Mucosa of rectum (tissue), 2 donors: ENCODE measurements at regions not wholly inside any gene's neighbourhood (a gene's known extent, or its start where the extent isn't known, plus 50 kb on each side); places are given as distances from the start of the nearest gene placed in this dataset.

Experiments
- H3K27ac ChIP-seq, 2 donors: one replicate each; pipeline ENCODE4 v1.7.0; 2013; ENCODE audit warnings: inconsistent platforms in 2 of 2, low read depth in 2 of 2, low read length in 2 of 2
- H3K27me3 ChIP-seq, 2 donors: one replicate each; pipeline ENCODE4 v1.7.0; 2013; ENCODE audit warnings: low read length in 2 of 2; ENCODE audit not compliant: control insufficient read depth in 2 of 2, insufficient read depth in 2 of 2
- H3K36me3 ChIP-seq, 2 donors: one replicate each; pipeline ENCODE4 v1.7.0; 2013; ENCODE audit warnings: low read length in 2 of 2; ENCODE audit not compliant: control insufficient read depth in 2 of 2, insufficient read depth in 2 of 2
- H3K4me1 ChIP-seq, 2 donors: one replicate each; pipeline ENCODE4 v1.7.0; 2013; ENCODE audit warnings: low read length in 2 of 2, mild to moderate bottlenecking in 1 of 2; ENCODE audit not compliant: control insufficient read depth in 2 of 2, insufficient read depth in 2 of 2
- H3K4me3 ChIP-seq, 2 donors: one replicate each; pipeline ENCODE4 v1.7.0; 2013; ENCODE audit warnings: low read length in 2 of 2
- H3K9ac ChIP-seq, 2 donors: one replicate each; pipeline ENCODE4 v1.7.0; 2013; ENCODE audit warnings: low read length in 2 of 2, low read depth in 1 of 2, mild to moderate bottlenecking in 1 of 2
- H3K9me3 ChIP-seq, 2 donors: one replicate each; pipeline ENCODE4 v1.7.0; 2013; ENCODE audit warnings: low read length in 2 of 2; ENCODE audit not compliant: control insufficient read depth in 2 of 2
- donor health status: healthy.
- donor health status: Normal muscosa, but diverticular disease.

- no peak overlapping the region for H3K27ac ChIP-seq
- H3K27me3 ChIP-seq, result no peaks in the 10 kb centered on the region
- H3K4me1 ChIP-seq, result no peaks in the 10 kb centered on the region
- no peak overlapping the region for H3K4me3 ChIP-seq
- no peaks in the 10 kb centered on the region for H3K36me3 ChIP-seq
- no peaks in the 10 kb centered on the region for H3K9me3 ChIP-seq
- no peak overlapping the region for H3K9ac ChIP-seq
These were observed 792.1 kb upstream of the RAB6C start for GRCh38 chr2:129187343-129187742.

- Histone ChIP-seq H3K4me1 (no peaks in the 10 kb centered on the region), H3K4me3 (no peak overlapping the region), H3K27me3 (no peaks in the 10 kb centered on the region), H3K9ac (no peak overlapping the region), H3K36me3 (no peaks in the 10 kb centered on the region), H3K27ac (no peak overlapping the region), H3K9me3 (no peaks in the 10 kb centered on the region)
These were observed 791.0 kb upstream of the RAB6C start for GRCh38 chr2:129188451-129188850.

- no peaks in the 10 kb centered on the region for H3K36me3 ChIP-seq
- no peak overlapping the region for H3K27ac ChIP-seq
- H3K4me3 ChIP-seq, result no peak overlapping the region
- no peaks in the 10 kb centered on the region for H3K27me3 ChIP-seq
- no peaks in the 10 kb centered on the region for H3K9me3 ChIP-seq
- no peak overlapping the region for H3K9ac ChIP-seq
- H3K4me1 ChIP-seq, result no peaks in the 10 kb centered on the region
These were observed 789.7 kb upstream of the RAB6C start for GRCh38 chr2:129189617-129190319.

- Histone ChIP-seq H3K9ac (no peak overlapping the region), H3K9me3 (no peaks in the 10 kb centered on the region), H3K36me3 (no peaks in the 10 kb centered on the region), H3K27ac (no peak overlapping the region), H3K27me3 (no peaks in the 10 kb centered on the region), H3K4me3 (no peak overlapping the region), H3K4me1 (no peaks in the 10 kb centered on the region)
These were observed 789.0 kb upstream of the RAB6C start for GRCh38 chr2:129190494-129190893.

DNA sequence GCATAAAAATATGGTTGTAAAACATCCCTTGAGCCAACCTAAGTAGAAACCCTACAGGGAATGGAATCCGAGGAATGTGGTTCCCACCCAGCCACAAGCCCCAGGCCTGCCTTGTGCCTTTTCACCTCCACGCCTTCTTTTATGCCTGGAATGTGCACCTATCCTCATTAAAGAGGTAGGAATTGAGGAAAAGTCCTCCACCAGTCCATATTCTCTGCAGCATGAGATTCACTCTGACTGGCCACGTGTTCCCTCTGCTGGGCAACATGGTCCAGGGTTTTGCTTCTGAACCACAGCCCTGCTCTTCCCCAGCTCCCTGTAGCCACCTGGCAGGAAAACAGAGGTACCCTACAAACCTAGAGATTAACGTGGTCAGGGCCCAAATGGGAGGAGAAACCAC is 787.9 kb upstream of the RAB6C start:
- Histone ChIP-seq H3K9ac (no peak overlapping the region), H3K4me1 (no peaks in the 10 kb centered on the region), H3K36me3 (no peaks in the 10 kb centered on the region), H3K4me3 (no peak overlapping the region), H3K27me3 (no peaks in the 10 kb centered on the region), H3K9me3 (no peaks in the 10 kb centered on the region), H3K27ac (no peak overlapping the region)

GRCh38 chr2:129192117-129192516 is 787.3 kb upstream of the RAB6C start:
- Histone ChIP-seq H3K27ac (no peak overlapping the region), H3K4me3 (no peak overlapping the region), H3K4me1 (no peaks in the 10 kb centered on the region), H3K9ac (no peak overlapping the region), H3K36me3 (no peaks in the 10 kb centered on the region), H3K27me3 (no peaks in the 10 kb centered on the region), H3K9me3 (no peaks in the 10 kb centered on the region)

GRCh38 chr2:129192841-129193253 is 786.6 kb upstream of the RAB6C start:
- H3K9ac ChIP-seq, result no peak overlapping the region
- no peaks in the 10 kb centered on the region for H3K9me3 ChIP-seq
- no peaks in the 10 kb centered on the region for H3K36me3 ChIP-seq
- no peaks in the 10 kb centered on the region for H3K27me3 ChIP-seq
- no peaks in the 10 kb centered on the region for H3K4me1 ChIP-seq
- H3K4me3 ChIP-seq, result no peak overlapping the region
- no peak overlapping the region for H3K27ac ChIP-seq

DNA sequence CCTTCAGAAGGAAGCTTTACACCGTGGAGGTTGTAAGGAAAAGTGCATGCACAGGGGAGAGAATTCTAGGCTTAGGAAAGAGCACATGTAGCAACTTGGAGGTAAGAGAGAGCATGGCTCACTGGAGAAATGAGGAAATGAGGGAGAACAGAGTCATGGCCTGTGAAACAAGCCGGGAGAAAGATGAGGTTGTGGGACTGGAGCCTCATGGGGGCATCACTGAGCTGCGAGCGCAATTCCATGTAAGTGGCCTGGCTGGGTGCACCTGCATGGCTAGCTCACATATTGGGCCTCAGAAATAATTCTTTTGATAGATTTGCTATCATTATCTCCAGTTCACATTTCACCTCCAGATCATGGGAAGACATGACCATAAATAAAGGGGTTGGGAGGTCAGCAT is 785.5 kb upstream of the RAB6C start:
- Histone ChIP-seq H3K27ac (no peak overlapping the region), H3K36me3 (no peaks in the 10 kb centered on the region), H3K4me3 (no peak overlapping the region), H3K27me3 (no peaks in the 10 kb centered on the region), H3K4me1 (no peaks in the 10 kb centered on the region), H3K9ac (no peak overlapping the region), H3K9me3 (no peaks in the 10 kb centered on the region)

DNA sequence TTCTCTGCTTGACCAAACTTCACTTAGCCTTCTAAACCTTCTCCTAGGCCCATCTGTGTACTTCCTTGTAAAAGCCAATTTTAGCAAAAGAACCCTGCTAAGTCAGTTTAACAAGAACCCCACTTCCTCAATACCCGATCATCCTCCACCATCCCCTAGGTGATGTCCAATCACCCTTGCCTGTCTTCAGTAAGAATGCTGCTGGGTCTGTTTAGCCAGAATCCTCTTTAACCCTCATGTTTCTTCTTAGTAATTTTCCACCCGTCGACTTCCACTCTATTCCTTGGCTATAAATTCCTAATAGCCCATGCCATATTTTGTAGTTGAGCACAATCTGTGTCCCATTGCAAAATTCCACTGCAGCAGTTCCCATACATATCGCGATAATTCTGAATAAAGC is 780.0 kb upstream of the RAB6C start:
- H3K36me3 ChIP-seq, result no peaks in the 10 kb centered on the region
- H3K4me3 ChIP-seq, result no peak overlapping the region
- H3K27me3 ChIP-seq, result no peaks in the 10 kb centered on the region
- no peaks in the 10 kb centered on the region for H3K9me3 ChIP-seq
- no peak overlapping the region for H3K9ac ChIP-seq
- H3K4me1 ChIP-seq, result no peaks in the 10 kb centered on the region
- no peak overlapping the region for H3K27ac ChIP-seq

GRCh38 chr2:129201696-129202095 is 777.8 kb upstream of the RAB6C start:
- Histone ChIP-seq H3K27ac (no peak overlapping the region), H3K4me3 (no peak overlapping the region), H3K4me1 (no peaks in the 10 kb centered on the region), H3K36me3 (no peaks in the 10 kb centered on the region), H3K27me3 (no peaks in the 10 kb centered on the region), H3K9ac (no peak overlapping the region), H3K9me3 (no peaks in the 10 kb centered on the region)

GRCh38 chr2:129203331-129203730 is 776.1 kb upstream of the RAB6C start:
- H3K9ac ChIP-seq, result no peak overlapping the region
- H3K27ac ChIP-seq, result no peak overlapping the region
- no peaks in the 10 kb centered on the region for H3K4me1 ChIP-seq
- no peak overlapping the region for H3K4me3 ChIP-seq
- peaks cover 0 to 1% of the 10 kb centered on the region in 2 donors for H3K27me3 ChIP-seq
- H3K9me3 ChIP-seq, result no peaks in the 10 kb centered on the region
- H3K36me3 ChIP-seq, result no peaks in the 10 kb centered on the region
